AG10803 (cell line): ENCODE measurements at regions not wholly inside any gene's neighbourhood (a gene's known extent, or its start where the extent isn't known, plus 50 kb on each side); places are given as distances from the start of the nearest gene placed in this dataset.
"Not testable (repeated sequence)": the region's sequence is repeated elsewhere in the genome, so short reads cannot be mapped to it uniquely, and the experiment has no call there.

Experiments used
- DNase-seq: peaks from one replicate; pipeline ENCODE4 v3.0.0; 2010; ENCODE audit warnings: low read depth
- H3K4me3 ChIP-seq: 2 replicates; pipeline ENCODE4 v1.5.1; 2011; ENCODE audit warnings: mild to moderate bottlenecking, low read length, control low read depth
- CTCF ChIP-seq: conservative IDR thresholded peaks from 2 replicates; pipeline ENCODE4 v1.5.1; 2011; ENCODE audit warnings: mild to moderate bottlenecking, low read length, control low read depth, inconsistent platforms

- H3K4me3 ChIP-seq = no peak overlapping the region
- no peak for DNase-seq
- TF ChIP-seq CTCF = no peak
Observed at GRCh38 chr1:95876276-95876675, 642.3 kb downstream of the RWDD3 start.

DNA sequence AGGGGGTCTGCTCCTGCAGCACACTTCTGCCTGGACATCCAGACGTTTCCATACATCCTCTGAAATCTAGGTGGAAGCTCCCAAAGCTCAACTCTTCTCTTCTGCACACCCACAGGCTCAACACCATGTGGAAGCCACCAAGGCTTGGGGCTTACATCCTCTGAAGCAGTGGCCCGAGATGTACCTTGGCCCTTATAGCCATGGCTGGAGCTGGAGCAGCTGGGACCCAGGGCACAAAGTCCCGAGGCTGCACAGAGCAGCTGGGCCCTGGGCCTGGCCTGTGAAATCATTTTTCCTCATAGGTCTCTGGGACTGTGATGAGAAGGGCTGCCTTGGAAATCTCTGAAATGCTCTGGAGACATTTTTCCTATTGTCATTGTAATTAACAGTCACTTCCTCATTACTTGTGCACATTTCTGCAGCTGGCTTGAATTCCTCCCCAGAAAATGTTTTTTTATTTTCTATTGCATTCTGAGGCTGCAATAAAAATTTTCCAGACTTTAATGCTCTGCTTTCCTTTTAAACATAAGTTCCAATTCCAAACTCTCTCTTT, 645.6 kb downstream of the RWDD3 start:
- H3K4me3 ChIP-seq = no peak overlapping the region
- no peak for TF ChIP-seq CTCF
- DNase-seq = no peak

- no peak for DNase-seq
- H3K4me3 ChIP-seq = no peak overlapping the region
- TF ChIP-seq CTCF = no peak
Observed at GRCh38 chr1:95888941-95889390, 655.0 kb downstream of the RWDD3 start.

DNA sequence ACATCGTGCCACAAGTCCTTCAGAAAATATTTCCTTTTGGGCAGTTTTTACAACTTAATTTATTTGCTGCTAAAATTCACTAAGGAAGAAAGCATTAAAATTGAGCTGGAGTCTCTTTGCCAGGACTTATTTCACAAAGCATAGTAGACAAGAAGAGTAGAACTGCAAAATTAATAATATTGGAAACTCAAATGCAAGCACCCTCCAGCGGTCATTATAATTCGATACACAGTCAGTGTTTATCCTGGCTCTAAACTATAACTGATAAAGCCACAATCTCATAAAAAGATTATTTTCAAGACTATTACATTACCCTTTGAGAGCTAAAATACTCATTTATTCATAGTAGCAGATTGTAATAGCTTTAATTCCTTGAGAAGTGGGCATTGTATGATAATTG, 655.4 kb downstream of the RWDD3 start:
- DNase-seq = no peak
- H3K4me3 ChIP-seq = no peak overlapping the region
- TF ChIP-seq CTCF = no peak

DNA sequence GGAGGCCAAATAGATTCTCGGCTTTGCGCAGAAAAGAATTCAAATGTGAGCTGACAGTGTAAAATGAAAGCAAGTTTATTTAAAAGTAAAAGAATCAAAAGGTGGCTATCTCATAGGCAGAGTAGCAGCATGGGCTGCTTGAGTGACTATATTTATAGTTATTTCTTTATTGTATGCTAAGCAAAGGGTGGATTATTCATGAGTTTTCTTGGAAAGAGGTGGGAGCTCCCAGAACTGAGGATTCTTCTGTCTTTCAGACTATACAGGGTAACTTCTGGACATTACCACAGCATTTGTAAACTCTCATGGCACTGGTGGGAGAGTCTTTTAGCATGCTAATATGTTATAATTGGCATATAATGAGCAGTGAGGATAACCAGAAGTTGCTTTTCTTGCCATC, 659.9 kb downstream of the RWDD3 start:
- no peak overlapping the region for H3K4me3 ChIP-seq
- TF ChIP-seq CTCF = no peak
- no peak for DNase-seq

DNA sequence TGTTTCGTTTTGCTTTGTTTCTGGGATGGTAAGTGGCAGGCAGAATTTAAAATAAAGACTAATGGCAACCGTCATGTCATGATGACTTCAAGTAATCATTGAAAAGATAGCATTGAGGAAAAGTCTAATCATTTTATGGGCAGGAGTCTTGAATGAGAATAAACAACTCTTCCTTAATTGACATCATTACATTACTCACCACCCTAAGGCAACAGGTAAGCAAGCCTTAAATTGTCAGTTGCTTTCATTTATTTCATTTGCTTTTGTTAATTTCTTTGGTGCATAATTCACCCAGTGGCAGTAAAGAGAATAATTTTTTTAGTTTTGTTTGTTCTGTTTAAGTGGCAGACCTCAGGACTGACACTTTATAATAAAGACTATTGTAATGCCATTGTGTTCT, 669.0 kb downstream of the RWDD3 start:
- H3K4me3 ChIP-seq = no peak overlapping the region
- TF ChIP-seq CTCF = no peak
- no peak for DNase-seq

- no peak for TF ChIP-seq CTCF
- no peak overlapping the region for H3K4me3 ChIP-seq
- DNase-seq = no peak
Observed at GRCh38 chr1:95905818-95906395, 671.9 kb downstream of the RWDD3 start.

DNA sequence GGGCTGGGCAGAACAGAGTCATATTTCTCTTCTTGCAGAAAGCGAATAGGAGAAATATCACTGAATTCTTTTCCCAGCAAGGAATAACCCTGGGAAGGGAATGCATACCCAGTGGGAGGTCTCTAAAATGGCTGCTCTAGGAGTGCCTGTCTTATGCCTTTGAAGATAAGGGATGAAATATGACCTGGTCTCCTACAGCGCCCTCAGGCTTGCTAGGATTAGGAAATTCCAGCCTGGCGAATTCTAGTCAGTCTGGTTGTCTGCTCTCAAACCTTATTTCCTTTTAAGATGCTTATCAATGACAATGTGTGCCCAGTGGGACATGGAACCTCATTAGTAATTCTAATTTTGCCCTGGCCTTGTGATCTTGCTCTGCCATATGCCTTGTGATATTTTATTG, 677.7 kb downstream of the RWDD3 start:
- DNase-seq, H3K4me3 ChIP-seq: not testable (repeated sequence)
